ENCODE measurements at regions not wholly inside any gene's neighbourhood (a gene's known extent, or its start where the extent isn't known, plus 50 kb on each side); places are given as distances from the start of the nearest gene placed in this dataset.

GRCh38 chr13:39159846-39160370, 121.7 kb downstream of the NHLRC3 start:
- intact Hi-C loops (cut with micrococcal nuclease) = no loop called here

- intact Hi-C loops (cut with micrococcal nuclease) = no loop called here
These were observed 128.8 kb downstream of the NHLRC3 start for GRCh38 chr13:39167018-39167417.

GRCh38 chr13:39170711-39171110, 132.5 kb downstream of the NHLRC3 start:
- intact Hi-C loops (cut with micrococcal nuclease) = no loop called here

- intact Hi-C loops (cut with micrococcal nuclease) = no loop called here
These were observed 147.1 kb downstream of the NHLRC3 start for GRCh38 chr13:39185326-39185725.

- intact Hi-C loops (cut with micrococcal nuclease) = no loop called here
These were observed 148.1 kb downstream of the NHLRC3 start for GRCh38 chr13:39186205-39186875.

- intact Hi-C loops (cut with micrococcal nuclease) = no loop called here
These were observed 151.5 kb downstream of the NHLRC3 start for GRCh38 chr13:39189778-39190177.

- intact Hi-C loops (cut with micrococcal nuclease) = no loop called here
These were observed 158.8 kb downstream of the NHLRC3 start for GRCh38 chr13:39196965-39197646.

- intact Hi-C loops (cut with micrococcal nuclease) = no loop called here
These were observed 159.4 kb downstream of the NHLRC3 start for GRCh38 chr13:39197647-39198007.

GRCh38 chr13:39200249-39200910, 162.1 kb downstream of the NHLRC3 start:
- intact Hi-C loops (cut with micrococcal nuclease) = no loop called here

- intact Hi-C loops (cut with micrococcal nuclease) = no loop called here
These were observed 162.9 kb downstream of the NHLRC3 start for GRCh38 chr13:39201180-39201579.

- intact Hi-C loops (cut with micrococcal nuclease) = no loop called here
These were observed 164.5 kb downstream of the NHLRC3 start for GRCh38 chr13:39202746-39203145.

GRCh38 chr13:39208636-39209035, 170.4 kb downstream of the NHLRC3 start:
- intact Hi-C loops (cut with micrococcal nuclease) = no loop called here

GRCh38 chr13:39209731-39210531, 171.7 kb downstream of the NHLRC3 start:
- intact Hi-C loops (cut with micrococcal nuclease) = no loop called here

GRCh38 chr13:39210961-39211534, 172.8 kb downstream of the NHLRC3 start:
- intact Hi-C loops (cut with micrococcal nuclease) = no loop called here

GRCh38 chr13:39215971-39216370, 177.7 kb downstream of the NHLRC3 start:
- intact Hi-C loops (cut with micrococcal nuclease) = no loop called here

- intact Hi-C loops (cut with micrococcal nuclease) = no loop called here
These were observed 179.2 kb downstream of the NHLRC3 start for GRCh38 chr13:39217471-39217870.

- intact Hi-C loops (cut with micrococcal nuclease) = no loop called here
These were observed 186.5 kb downstream of the NHLRC3 start for GRCh38 chr13:39224671-39225240.

GRCh38 chr13:39225860-39226259, 187.6 kb downstream of the NHLRC3 start:
- intact Hi-C loops (cut with micrococcal nuclease) = no loop called here

GRCh38 chr13:39226359-39226758, 188.1 kb downstream of the NHLRC3 start:
- intact Hi-C loops (cut with micrococcal nuclease) = no loop called here

- intact Hi-C loops (cut with micrococcal nuclease) = no loop called here
These were observed 194.2 kb downstream of the NHLRC3 start for GRCh38 chr13:39232401-39232980.
